K562 (cell line): ENCODE measurements at regions not wholly inside any gene's neighbourhood (a gene's known extent, or its start where the extent isn't known, plus 50 kb on each side); places are given as distances from the start of the nearest gene placed in this dataset.

Experiments
- ATAC-seq: fragments of 200-7000 bp; cut with Tn5 transposase; 3 replicates; pipeline ENCODE4 v1.9.1; 2020; ENCODE audit warnings: moderate library complexity
- BruUV-seq: library from RNA; stranded (reverse); fragments of 400-500 nt; replicated peaks from 2 replicates; lab custom pipeline; 2021; lab: Mats Ljungman, UMichigan
- CTCF ChIA-PET: fragments of 300-600 bp; formaldehyde crosslinking; extraction: SDS; loops from one replicate; lab custom pipeline; 2021; ENCODE audit warnings: low intra/inter-chr PET ratio; lab: Yijun Ruan, JAX
- POLR2A ChIA-PET: fragments of 300-600, 350-650 bp; sonication (Branson Sonifier 250); formaldehyde crosslinking; extraction: SDS; loops from one replicate; lab custom pipeline; 2021; ENCODE audit warnings: antibody characterized with exemption, inconsistent platforms; lab: Yijun Ruan, JAX
- DNase-seq, 4 experiments: peaks; one replicate each; pipeline versions ENCODE4 v3.0.0 to v3.0.0-alpha.2; 2011 to 2018; ENCODE audit warnings: low spot score in 3 of 4, mixed read lengths in 3 of 4; ENCODE audit errors: extremely low read depth in 1 of 4
- FAIRE-seq: peaks from 2 replicates; lab custom pipeline; 2011; peaks lifted over from hg19 to GRCh38; lab: Jason Lieb, UNC
- H2AFZ ChIP-seq: 2 replicates; pipeline ENCODE4 v1.6.0; 2011; ENCODE audit warnings: low read depth, low read length, control low read depth, inconsistent platforms
- H3K27ac ChIP-seq: fragments of 200-600 bp; 3 replicates; pipeline ENCODE4 v1.8.0; 2011; ENCODE audit warnings: low read depth, mild to moderate bottlenecking, control low read depth, inconsistent platforms, low read length, moderate library complexity, mixed read lengths; ENCODE audit errors: extremely low read depth
- H3K27me3 ChIP-seq, 2 experiments: fragments of 300-600 bp in 1 of 2; 2 replicates in 1 of 2; 3 replicates in 1 of 2; pipeline versions ENCODE4 v1.6.0 to v1.8.0; 2011; ENCODE audit warnings: inconsistent platforms in 2 of 2, low read length in 2 of 2, mild to moderate bottlenecking in 1 of 2, mixed read lengths in 1 of 2, moderate library complexity in 1 of 2; ENCODE audit not compliant: control insufficient read depth in 2 of 2, insufficient read depth in 2 of 2
- H3K36me3 ChIP-seq: fragments of 300-600 bp; 3 replicates; pipeline ENCODE4 v1.8.0; 2011; ENCODE audit warnings: mild to moderate bottlenecking, low read length, inconsistent platforms; ENCODE audit not compliant: control insufficient read depth, insufficient read depth
- H3K4me1 ChIP-seq, 2 experiments: fragments of 200-600 bp in 1 of 2; replicated peaks in 1 of 2; 2 replicates in 1 of 2; 3 replicates in 1 of 2; pipeline versions ENCODE4 v1.5.1 to v1.8.0; 2011; ENCODE audit warnings: inconsistent platforms in 2 of 2, low read length in 2 of 2, mild to moderate bottlenecking in 1 of 2, mixed read lengths in 1 of 2, moderate library complexity in 1 of 2; ENCODE audit not compliant: control insufficient read depth in 2 of 2, insufficient read depth in 2 of 2
- H3K4me2 ChIP-seq: 2 replicates; pipeline ENCODE4 v1.6.1; 2011; ENCODE audit warnings: low read length, control low read depth, inconsistent platforms, mixed read lengths; ENCODE audit not compliant: insufficient read depth
- H3K4me3 ChIP-seq: fragments of 200-600 bp; sonication (generic), shearing (Covaris generic); 2 replicates; pipeline ENCODE4 v1.5.1; 2016; ENCODE audit warnings: control low read depth, inconsistent platforms
- H3K79me2 ChIP-seq: fragments of 200-600 bp; 3 replicates; pipeline ENCODE4 v1.8.0; 2011; ENCODE audit warnings: low read length, inconsistent platforms; ENCODE audit not compliant: control insufficient read depth, insufficient read depth
- H3K9ac ChIP-seq, 2 experiments: 2 replicates each; pipeline versions ENCODE4 v1.6.0 to v1.6.1; 2011; ENCODE audit warnings: low read depth in 2 of 2, low read length in 2 of 2, control low read depth in 1 of 2, inconsistent platforms in 1 of 2, mild to moderate bottlenecking in 1 of 2, mixed read lengths in 1 of 2; ENCODE audit not compliant: insufficient read depth in 1 of 2
- H3K9me1 ChIP-seq: one replicate; pipeline ENCODE4 v1.6.0; 2011; ENCODE audit warnings: inconsistent platforms, mild to moderate bottlenecking, low read length, moderate library complexity; ENCODE audit not compliant: control insufficient read depth, insufficient read depth
- H3K9me3 ChIP-seq: replicated peaks from 2 replicates; pipeline ENCODE4 v1.5.1; 2011; ENCODE audit warnings: low read depth, low read length, inconsistent platforms; ENCODE audit not compliant: control insufficient read depth, insufficient read depth
- H4K20me1 ChIP-seq: replicated peaks from 2 replicates; pipeline ENCODE4 v1.6.1; 2011; ENCODE audit warnings: low read length, inconsistent platforms, mixed read lengths; ENCODE audit not compliant: control insufficient read depth, insufficient read depth
- ATF1 ChIP-seq, 2 experiments: fragments of 450-650 bp in 1 of 2; IDR thresholded peaks; 2 replicates each; pipeline ENCODE4 v1.6.1; 2016; ENCODE audit warnings: missing compliant biosample characterization in 1 of 2, missing genetic modification characterization in 1 of 2
- CBFA2T2 ChIP-seq: fragments of 450-650 bp; conservative IDR thresholded peaks from 2 replicates; pipeline ENCODE4 v1.6.1; 2017; ENCODE audit warnings: mild to moderate bottlenecking
- ESRRB ChIP-seq: fragments of 250-450 bp; sonication (Bioruptor Pico); IDR thresholded peaks from 2 replicates; pipeline ENCODE4 v1.5.0; 2020; ENCODE audit warnings: mild to moderate bottlenecking, moderate library complexity, borderline replicate concordance
- PHB ChIP-seq: fragments of 250-450 bp; sonication (Bioruptor Pico); IDR thresholded peaks from 2 replicates; pipeline ENCODE4 v1.5.0; 2021
- PHTF2 ChIP-seq: fragments of 250-450 bp; sonication (Bioruptor Pico); IDR thresholded peaks from 2 replicates; pipeline ENCODE4 v1.5.0; 2021; ENCODE audit warnings: mild to moderate bottlenecking
- SMAD1 ChIP-seq: fragments of 150-350 bp; IDR thresholded peaks from 2 replicates; pipeline ENCODE4 v1.6.1; 2014; ENCODE audit warnings: low read length, low read depth; ENCODE audit not compliant: partially characterized antibody
- TARDBP ChIP-seq: fragments of 450-650 bp; IDR thresholded peaks from 2 replicates; pipeline ENCODE4 v1.6.1; 2016
- ZNF347 ChIP-seq: fragments of 450-650 bp; formaldehyde crosslinking; IDR thresholded peaks from 2 replicates; pipeline ENCODE4 v1.4.0; 2020; ENCODE audit warnings: low read depth, mild to moderate bottlenecking, moderate library complexity
- WGBS: fragments of 100-300 bp; shearing (Covaris generic); methylation state at CpG from one replicate; pipeline ENCODE4 v1.1.6; 2016; ENCODE audit warnings: low coverage, mixed read lengths; ENCODE audit not compliant: insufficient coverage; ENCODE audit errors: missing lambda C conversion rate; 5-methylcytosine and 5-hydroxymethylcytosine counted together
- in situ Hi-C: fragments of 300-500 bp; cut with MboI; formaldehyde crosslinking; loops from 4 replicates; pipeline ENCODE4 v1.15.0; 2018; ENCODE audit warnings: inconsistent platforms, mixed read lengths
- intact Hi-C: fragments of 100-400 bp; cut with micrococcal nuclease; formaldehyde crosslinking; loops from 2 replicates; pipeline ENCODE4 v1.14.2; 2022
- TF ChIP-seq, protein P1 (sequence below): fragments of 200-800 bp; sonication (Bioruptor generic); IDR thresholded peaks from 2 replicates; pipeline ENCODE4 v1.6.1; 2017; ENCODE audit warnings: missing genetic modification characterization, missing compliant biosample characterization
- TF ChIP-seq, protein P2 (sequence below), 3 experiments: fragments of 200-800 bp in 1 of 3; fragments of 250-450 bp in 1 of 3; fragments of 450-650 bp in 1 of 3; sonication (Bioruptor Pico) in 1 of 3; sonication (Bioruptor generic) in 1 of 3; formaldehyde crosslinking in 1 of 3; IDR thresholded peaks; 2 replicates each; pipeline versions ENCODE4 v1.6.1 to v1.8.0; 2016 to 2022; ENCODE audit warnings: mild to moderate bottlenecking in 2 of 3, missing genetic modification characterization in 2 of 3, missing compliant biosample characterization in 1 of 3, moderate library complexity in 1 of 3
- TF ChIP-seq, protein P3 (sequence below): sonication (generic); formaldehyde crosslinking; IDR thresholded peaks from 2 replicates; pipeline ENCODE4 v1.8.0; 2022; ENCODE audit warnings: mild to moderate bottlenecking, missing genetic modification reagents
- TF ChIP-seq, protein P4 (sequence below): fragments of 450-650 bp; formaldehyde crosslinking; IDR thresholded peaks from 2 replicates; pipeline ENCODE4 v1.4.0; 2020; ENCODE audit warnings: mild to moderate bottlenecking, moderate library complexity

DNA sequence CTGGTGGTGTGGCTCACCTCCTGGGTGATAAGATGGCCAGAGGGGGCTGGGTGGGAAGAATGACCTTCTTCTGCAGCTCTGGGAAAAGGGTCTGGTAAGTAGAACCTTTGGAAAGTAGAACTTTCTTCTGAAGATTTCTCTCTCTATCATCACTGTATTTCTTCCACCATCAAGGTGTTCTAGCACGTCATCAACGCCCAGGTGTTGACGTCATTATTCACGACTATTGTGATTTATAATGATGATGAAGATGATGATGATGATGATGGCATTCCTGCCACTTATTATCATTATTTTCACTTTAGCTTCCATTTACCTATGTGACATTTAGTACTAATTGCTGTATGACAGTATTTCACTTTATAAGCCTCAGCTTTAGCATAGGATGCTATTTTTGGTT is 525.6 kb upstream of the ADARB2 start:
- FAIRE-seq = no peak
- WGBS = 0% methylated on average over 4 of the region's 4 CpGs
- BruUV-seq = no TSS peak

DNA sequence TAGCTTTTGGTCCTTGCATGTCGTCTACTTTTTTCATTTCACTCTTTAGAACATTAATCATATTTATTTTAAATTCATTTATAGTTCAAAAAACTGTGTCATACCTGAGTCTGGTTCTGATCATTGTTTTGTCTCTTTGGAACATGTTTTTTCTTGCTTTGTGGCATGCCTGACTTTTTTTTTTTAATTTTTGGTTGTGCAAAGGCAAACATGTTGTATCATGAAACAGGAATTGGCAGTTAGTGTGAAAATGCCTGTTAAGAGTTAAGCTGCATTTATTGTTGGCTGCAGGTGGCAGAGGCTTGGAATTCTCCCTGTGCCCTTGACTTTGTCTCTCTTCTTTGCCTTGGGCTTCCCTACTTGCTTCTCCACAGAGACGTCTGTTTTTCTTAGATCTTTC is 525.0 kb upstream of the ADARB2 start:
- no TSS peak for BruUV-seq
- H3K4me3 ChIP-seq = no peak overlapping the region
- DNase-seq (no peak), FAIRE-seq (no peak), ATAC-seq (no peak)
- POLR2A ChIA-PET = no interaction called here
- CTCF ChIA-PET = no interaction called here
- no peak overlapping the region for H2AFZ ChIP-seq
- WGBS = 0% methylated on average over 2 of the region's 2 CpGs
- intact Hi-C loops (no loop called here), in situ Hi-C loops (no loop called here)
- no peaks in the 10 kb centered on the region for H3K79me2 ChIP-seq
- no peaks in the 10 kb centered on the region for H3K4me1 ChIP-seq
- H3K9me3 ChIP-seq = no peaks in the 10 kb centered on the region
- no peaks in the 10 kb centered on the region for H3K36me3 ChIP-seq
- no peak overlapping the region for H3K9ac ChIP-seq
- no peaks in the 10 kb centered on the region for H3K9me1 ChIP-seq
- no peaks in the 10 kb centered on the region for H3K27me3 ChIP-seq
- H3K4me2 ChIP-seq = no peak overlapping the region
- no peak overlapping the region for H3K27ac ChIP-seq
- H4K20me1 ChIP-seq = no peaks in the 10 kb centered on the region
- TF ChIP-seq, protein P1, sequence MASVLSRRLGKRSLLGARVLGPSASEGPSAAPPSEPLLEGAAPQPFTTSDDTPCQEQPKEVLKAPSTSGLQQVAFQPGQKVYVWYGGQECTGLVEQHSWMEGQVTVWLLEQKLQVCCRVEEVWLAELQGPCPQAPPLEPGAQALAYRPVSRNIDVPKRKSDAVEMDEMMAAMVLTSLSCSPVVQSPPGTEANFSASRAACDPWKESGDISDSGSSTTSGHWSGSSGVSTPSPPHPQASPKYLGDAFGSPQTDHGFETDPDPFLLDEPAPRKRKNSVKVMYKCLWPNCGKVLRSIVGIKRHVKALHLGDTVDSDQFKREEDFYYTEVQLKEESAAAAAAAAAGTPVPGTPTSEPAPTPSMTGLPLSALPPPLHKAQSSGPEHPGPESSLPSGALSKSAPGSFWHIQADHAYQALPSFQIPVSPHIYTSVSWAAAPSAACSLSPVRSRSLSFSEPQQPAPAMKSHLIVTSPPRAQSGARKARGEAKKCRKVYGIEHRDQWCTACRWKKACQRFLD (CRISPR knock-in tag) = no peak
- TF ChIP-seq SMAD1 = no peak
- TF ChIP-seq, protein P2, sequence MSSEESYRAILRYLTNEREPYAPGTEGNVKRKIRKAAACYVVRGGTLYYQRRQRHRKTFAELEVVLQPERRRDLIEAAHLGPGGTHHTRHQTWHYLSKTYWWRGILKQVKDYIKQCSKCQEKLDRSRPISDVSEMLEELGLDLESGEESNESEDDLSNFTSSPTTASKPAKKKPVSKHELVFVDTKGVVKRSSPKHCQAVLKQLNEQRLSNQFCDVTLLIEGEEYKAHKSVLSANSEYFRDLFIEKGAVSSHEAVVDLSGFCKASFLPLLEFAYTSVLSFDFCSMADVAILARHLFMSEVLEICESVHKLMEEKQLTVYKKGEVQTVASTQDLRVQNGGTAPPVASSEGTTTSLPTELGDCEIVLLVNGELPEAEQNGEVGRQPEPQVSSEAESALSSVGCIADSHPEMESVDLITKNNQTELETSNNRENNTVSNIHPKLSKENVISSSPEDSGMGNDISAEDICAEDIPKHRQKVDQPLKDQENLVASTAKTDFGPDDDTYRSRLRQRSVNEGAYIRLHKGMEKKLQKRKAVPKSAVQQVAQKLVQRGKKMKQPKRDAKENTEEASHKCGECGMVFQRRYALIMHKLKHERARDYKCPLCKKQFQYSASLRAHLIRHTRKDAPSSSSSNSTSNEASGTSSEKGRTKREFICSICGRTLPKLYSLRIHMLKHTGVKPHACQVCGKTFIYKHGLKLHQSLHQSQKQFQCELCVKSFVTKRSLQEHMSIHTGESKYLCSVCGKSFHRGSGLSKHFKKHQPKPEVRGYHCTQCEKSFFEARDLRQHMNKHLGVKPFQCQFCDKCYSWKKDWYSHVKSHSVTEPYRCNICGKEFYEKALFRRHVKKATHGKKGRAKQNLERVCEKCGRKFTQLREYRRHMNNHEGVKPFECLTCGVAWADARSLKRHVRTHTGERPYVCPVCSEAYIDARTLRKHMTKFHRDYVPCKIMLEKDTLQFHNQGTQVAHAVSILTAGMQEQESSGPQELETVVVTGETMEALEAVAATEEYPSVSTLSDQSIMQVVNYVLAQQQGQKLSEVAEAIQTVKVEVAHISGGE (CRISPR knock-in tag; IDR thresholded peaks at IDR 0.05) = no peak
- TF ChIP-seq, protein P3, sequence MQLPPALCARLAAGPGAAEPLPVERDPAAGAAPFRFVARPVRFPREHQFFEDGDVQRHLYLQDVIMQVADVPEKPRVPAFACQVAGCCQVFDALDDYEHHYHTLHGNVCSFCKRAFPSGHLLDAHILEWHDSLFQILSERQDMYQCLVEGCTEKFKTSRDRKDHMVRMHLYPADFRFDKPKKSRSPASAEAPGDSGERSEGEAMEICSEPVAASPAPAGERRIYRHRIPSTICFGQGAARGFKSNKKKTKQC = no peak
- no peak for TF ChIP-seq ESRRB (CRISPR knock-in tag)

More for the DNA sequence above, 525.6 kb upstream of the ADARB2 start:
- Histone ChIP-seq H3K36me3 (no peaks in the 10 kb centered on the region), H3K79me2 (no peaks in the 10 kb centered on the region), H3K9ac (no peak overlapping the region), H3K9me1 (no peaks in the 10 kb centered on the region), H4K20me1 (no peaks in the 10 kb centered on the region), H2AFZ (no peak overlapping the region), H3K4me3 (no peak overlapping the region), H3K9me3 (no peaks in the 10 kb centered on the region), H3K4me1 (no peaks in the 10 kb centered on the region), H3K27ac (no peak overlapping the region), H3K27me3 (no peaks in the 10 kb centered on the region), H3K4me2 (no peak overlapping the region)
- intact Hi-C loops = no loop called here
- in situ Hi-C loops = no loop called here
- ChIA-PET POLR2A (no interaction called here), CTCF (no interaction called here)
- TF ChIP-seq CBFA2T2 (no peak), ATF1 (CRISPR knock-in tag; IDR thresholded peaks at IDR 0.05) (no peak), ATF1 (tag; IDR thresholded peaks at IDR 0.05) (0 out of 2 replicates have a peak, but pooled peaks have one; percentile 26), PHTF2 (no peak), ZNF347 (CRISPR knock-in tag) (no peak), PHB (no peak), TARDBP (no peak)
- TF ChIP-seq, protein P4, sequence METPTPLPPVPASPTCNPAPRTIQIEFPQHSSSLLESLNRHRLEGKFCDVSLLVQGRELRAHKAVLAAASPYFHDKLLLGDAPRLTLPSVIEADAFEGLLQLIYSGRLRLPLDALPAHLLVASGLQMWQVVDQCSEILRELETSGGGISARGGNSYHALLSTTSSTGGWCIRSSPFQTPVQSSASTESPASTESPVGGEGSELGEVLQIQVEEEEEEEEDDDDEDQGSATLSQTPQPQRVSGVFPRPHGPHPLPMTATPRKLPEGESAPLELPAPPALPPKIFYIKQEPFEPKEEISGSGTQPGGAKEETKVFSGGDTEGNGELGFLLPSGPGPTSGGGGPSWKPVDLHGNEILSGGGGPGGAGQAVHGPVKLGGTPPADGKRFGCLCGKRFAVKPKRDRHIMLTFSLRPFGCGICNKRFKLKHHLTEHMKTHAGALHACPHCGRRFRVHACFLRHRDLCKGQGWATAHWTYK (CRISPR knock-in tag) = no peak
- no peak for ATAC-seq
- no peak for DNase-seq
